GM21381 (cell line): ENCODE measurements at regions not wholly inside any gene's neighbourhood (a gene's known extent, or its start where the extent isn't known, plus 50 kb on each side); places are given as distances from the start of the nearest gene placed in this dataset.
A peak's percentile ranks its signal among the peaks of the same experiment; 100 is the strongest.
"Not testable (repeated sequence)": the region's sequence is repeated elsewhere in the genome, so short reads cannot be mapped to it uniquely, and the experiment has no call there.

Experiments
- ATAC-seq: cut with Tn5 transposase; IDR thresholded peaks from one replicate; pipeline ENCODE4 v1.9.1; 2021; ENCODE audit warnings: mild to moderate bottlenecking, moderate library complexity; ENCODE audit not compliant: unreplicated experiment

DNA sequence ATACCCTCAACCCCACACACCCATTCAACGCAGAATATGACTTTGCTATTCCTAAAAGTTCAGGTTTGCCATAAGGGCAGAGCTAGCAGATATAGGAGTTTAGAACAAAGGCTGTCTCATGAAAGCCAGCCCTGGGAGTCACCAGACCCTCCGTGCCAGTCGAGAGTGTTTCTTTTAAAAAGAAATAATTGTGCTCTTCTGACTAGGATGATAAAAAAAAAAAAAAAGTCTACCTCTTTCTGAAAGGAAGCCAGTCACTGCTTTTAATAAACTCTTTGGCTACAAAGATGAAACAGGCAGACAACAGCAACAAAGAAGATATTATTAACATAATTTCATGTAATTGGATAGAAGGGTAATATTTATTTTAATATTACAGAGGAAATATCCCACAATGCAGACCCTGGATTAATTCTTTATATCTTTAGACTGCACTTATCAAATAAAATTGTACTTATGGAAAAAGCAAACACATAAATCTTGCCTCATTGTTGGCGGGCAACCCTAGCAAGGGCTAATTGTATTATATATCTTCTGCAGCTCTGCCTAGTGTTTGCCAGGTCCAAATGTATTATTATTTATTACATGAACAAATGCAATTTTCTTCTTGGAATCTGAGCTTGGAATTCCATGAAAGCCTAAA, 277.5 kb upstream of the DYNLRB2 start:
- no peak for ATAC-seq

DNA sequence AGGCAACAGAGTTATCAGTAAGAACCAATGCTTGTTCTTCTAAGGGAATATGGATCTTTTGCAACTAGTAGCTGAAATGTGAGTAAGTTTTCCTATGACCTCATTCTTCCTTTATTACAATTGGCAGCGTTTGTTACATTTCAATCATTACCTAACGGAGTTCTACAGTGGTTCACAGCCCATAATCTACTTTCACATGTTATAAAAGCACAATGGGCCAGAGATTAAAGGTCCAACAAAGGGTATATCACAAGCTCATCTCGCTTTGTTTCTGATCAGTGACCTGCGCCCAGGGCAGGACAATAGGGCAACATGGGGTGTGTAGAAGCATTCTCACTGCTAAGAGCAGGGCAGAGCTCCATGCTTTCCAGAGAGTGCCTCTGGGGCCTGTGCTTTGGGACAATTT, 279.9 kb upstream of the DYNLRB2 start:
- no peak for ATAC-seq

DNA sequence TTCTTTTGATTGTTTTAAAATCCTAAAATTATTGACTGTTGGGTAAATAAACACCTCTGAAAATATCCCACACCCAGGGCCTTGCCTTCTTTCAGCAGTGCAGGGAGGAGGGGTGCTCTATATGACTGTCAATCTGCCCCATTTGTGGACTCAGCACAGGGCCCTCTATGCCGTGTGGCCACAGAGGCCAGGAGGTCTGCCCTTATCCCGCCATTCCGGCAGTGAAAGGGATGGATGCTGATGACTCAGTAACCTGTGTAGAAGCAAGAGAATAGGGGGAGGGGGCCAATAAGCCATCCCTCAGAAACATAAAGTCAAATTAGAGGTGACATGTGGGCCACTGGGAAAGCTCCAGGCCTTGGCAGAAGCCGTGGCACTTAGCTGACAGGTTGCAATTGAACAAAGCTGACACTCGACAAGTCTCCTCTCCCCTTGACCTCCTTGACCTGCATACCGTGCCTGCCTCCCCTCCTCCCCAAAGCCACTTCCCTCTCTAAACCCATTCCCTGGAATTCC, 281.4 kb upstream of the DYNLRB2 start:
- no peak for ATAC-seq

DNA sequence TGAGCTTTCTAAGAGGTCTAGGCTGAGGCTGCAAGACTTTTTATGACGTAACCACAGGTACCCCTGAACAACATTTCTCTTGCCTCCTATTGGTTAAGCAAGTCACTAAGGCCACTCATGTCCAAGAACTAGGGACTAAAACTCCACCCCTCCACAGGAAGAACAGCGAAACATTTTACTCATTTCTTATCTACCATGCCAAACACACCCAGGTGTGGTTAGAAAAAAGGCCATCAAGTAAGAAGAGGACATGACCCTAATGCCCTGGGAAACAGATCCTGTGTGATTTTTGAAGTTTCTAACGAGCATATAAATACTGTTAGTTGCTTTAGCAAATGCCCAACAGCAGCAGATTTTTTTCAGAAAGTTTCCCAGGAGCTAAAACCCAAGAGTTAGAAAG, 282.4 kb upstream of the DYNLRB2 start:
- ATAC-seq = no peak

DNA sequence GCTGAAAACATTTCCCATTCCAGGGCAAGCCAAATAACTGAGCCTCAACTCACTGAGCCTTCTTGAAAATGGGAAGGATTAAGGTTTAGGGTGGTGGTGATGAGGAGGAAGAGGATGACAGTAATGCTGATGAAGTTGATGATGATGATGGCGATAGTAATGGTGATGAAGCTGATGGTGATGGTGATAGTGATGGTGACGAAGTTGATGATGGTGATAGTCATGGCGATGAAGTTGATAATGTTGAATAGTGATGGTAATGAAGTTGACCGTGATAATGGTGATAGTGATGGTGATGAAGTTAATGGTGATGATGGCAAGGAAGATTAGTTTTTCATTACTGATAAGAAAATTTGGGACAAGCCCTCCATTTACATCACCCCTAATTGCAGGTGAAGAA, 285.8 kb upstream of the DYNLRB2 start:
- no peak for ATAC-seq

DNA sequence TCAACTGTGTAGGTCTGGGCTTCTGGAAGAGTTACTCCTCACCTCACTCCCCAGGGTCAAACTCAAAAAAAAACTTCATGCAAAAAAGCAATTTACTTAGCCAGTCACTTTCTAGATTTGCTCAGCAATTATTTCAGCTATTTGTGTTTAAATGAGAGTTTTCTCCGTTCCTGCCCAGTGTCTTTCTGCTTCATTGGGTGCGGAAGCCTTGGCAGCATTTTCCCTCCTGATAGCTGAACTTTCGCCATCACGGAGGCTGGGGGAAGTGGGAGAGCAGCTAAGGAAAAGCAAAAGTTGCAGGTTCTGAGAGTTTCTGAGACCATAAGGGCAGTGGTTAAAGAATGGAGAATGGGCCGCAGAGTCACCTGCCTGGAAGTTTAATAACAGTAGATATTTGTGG, 287.1 kb upstream of the DYNLRB2 start:
- ATAC-seq = no peak

DNA sequence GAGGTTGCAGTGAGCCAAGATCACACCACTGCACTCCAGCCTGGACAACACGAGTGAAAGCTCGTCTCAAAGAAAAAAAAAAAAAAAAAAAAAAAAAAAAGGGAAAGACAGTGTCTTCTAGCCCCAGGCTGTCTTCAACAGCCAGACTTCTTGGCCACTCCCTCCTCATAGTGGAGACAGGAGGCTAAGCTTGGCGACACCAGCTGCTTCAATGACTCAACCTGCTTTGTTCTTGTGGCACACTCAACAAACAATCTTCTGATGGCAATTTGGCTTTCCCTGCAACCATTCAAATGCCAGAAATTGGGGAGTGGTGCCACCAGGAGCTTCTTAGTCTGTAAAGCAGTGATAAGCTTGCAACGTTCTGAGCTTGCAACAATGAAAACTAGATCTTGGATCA, 290.4 kb upstream of the DYNLRB2 start:
- no peak for ATAC-seq

DNA sequence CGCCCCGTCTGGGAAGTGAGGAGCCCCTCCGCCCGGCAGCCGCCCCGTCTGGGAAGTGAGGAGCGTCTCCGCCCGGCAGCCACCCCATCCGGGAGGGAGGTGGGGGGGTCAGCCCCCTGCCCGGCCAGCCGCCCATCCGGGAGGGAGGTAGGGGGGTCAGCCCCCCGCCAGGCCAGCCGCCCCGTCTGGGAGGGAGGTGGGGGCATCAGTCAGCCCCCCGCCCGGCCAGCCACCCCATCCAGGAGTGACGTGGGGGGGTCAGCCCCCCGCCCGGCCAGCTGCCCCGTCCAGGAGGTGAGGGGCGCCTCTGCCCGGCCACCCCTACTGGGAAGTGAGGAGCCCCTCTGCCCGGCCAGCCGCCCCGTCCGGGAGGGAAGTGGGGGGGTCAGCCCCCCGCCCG, 297.5 kb upstream of the DYNLRB2 start:
- not testable (repeated sequence) for ATAC-seq

DNA sequence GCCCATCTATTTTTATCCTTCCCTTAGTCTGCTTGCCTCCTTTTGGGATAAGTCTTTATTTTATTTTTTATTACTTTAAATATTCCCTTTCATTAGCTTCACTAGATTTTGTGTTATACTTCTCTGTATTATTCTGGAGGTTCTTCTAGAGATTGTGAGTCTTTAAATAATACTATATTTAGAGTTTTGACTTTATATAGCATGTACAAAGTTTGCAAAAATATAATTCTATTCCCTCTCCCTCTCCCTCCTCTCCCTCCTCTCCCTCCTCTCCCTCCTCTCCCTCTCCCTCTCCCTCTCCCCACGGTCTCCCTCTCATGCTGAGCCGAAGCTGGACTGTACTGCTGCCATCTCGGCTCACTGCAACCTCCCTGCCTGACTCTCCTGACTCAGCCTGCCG, 298.5 kb upstream of the DYNLRB2 start:
- not testable (repeated sequence) for ATAC-seq

DNA sequence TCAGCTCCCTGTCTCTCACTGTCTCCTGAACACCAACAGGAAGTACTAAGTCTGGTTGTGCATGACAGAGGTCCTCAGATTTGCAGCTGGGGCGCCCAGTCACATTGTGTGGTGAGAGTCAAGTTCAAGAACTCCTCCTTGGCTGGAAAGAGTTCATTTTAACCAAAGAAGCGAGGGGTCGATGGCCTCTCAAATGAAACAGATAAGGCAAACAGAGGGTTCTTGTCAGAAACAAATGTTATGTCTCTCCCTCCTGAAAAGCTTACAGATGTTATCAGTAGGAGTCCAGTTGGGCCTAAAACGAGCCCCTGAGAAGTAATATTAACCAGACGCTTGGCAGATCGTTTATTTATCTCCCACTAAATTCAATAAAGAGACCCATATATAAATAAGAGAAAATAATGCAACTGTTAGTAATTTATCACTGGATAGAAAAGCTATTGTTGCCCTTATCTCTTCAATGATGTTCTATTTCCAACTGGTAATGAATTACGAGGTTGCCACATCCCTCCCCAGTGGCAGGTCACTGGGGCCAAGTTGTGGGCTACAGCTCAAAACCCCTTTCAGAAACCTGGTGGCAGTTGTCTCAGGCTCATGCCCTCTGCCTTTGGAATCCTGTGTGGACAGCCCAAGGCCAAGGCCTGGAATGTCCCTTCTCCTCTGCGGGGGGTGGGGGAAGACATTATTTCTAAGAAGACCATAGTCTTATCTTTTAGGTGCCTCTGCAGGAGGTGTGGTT, 307.5 kb upstream of the DYNLRB2 start:
- ATAC-seq = no peak

DNA sequence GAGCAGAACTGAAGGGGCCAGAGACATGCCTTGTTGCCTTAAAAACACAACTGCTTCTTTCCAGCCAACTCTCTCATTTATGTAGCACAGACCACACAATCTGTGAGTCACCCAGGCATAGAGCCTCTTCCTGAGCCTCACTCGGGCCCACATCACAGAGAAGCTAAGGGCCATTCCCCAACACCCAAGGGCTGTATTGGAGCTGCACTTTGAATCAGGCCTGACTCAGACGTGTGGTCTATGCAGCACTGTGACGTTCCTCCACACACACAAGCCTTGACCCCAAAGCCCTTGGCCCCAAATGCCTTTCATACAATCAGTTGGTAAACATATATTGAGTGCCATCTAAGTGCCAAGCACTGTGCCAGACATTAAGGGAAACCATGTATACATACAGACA, 308.9 kb upstream of the DYNLRB2 start:
- peak; percentile 74 for ATAC-seq

DNA sequence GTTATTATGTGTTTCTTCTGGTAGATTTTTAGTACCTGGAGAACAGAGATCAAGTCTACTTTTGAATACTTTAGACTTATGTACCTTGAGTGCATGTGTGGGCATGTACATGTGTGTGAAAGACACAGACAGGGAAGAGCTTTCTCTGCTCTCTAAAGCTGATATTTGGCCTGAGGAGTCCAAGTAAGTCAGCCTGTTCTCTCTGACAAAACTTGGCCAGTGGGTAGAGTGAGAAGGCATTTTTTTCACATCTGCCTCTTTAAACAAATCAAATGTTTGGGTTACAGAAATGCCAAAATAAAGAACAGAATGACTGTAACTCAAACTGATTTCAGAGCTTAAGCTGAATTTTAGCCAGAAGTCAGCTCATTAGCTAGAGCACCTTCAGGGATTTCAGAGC, 309.7 kb upstream of the DYNLRB2 start:
- ATAC-seq = no peak

DNA sequence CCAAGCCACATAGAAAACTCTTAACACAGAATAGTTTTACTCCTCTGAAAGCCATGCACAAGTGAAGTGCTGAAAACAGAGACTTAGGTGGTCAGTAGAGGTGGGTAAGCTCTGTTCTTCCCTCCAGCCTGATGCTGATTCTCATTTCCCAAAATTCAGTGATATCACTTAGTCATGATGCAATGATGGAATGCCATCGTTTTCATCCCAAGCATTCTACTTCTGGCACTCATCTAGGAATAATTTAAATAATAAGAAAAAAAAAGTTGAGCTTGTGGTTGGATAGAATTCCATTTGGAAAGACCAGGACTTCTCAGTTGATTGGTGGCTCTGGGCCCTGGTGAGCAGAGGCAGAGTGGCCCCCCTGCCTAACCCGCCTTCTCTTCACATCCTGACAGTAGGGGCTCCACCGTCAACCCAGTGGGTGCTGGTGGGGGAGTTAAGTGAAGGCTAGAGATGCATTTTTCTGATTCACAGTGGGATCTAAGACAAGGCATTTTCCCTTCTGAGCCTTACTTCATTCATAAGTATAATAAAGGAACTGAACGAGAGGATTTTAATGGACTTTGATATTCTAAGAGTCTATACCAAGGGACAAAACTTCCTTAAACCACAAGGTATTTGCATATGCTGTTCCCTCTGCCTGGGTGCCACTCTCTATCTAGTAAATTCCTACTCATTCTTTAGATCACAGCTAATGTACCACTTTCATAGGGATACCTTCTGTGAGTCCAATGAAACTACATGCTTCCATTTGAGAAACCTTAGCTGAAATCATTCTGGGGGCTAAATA, 310.3 kb upstream of the DYNLRB2 start:
- no peak for ATAC-seq

DNA sequence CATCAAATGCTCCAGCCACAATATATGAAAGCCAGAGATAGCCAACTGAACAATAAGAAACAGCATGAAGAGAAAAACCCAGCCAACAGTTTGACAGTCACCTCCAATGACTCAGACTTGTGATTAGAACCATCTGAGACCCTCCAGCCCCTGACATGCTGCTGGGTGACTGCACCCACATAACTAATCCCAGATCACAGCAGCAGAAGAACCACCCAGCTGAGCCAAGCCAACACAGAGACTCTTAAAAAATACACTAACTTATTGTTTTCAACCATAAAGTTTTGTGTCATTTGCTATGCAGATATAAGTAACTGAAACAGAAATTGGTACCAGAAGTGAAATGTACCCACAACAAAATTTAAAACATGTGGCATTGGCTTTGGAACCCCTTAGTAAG, 314.3 kb upstream of the DYNLRB2 start:
- ATAC-seq = no peak

DNA sequence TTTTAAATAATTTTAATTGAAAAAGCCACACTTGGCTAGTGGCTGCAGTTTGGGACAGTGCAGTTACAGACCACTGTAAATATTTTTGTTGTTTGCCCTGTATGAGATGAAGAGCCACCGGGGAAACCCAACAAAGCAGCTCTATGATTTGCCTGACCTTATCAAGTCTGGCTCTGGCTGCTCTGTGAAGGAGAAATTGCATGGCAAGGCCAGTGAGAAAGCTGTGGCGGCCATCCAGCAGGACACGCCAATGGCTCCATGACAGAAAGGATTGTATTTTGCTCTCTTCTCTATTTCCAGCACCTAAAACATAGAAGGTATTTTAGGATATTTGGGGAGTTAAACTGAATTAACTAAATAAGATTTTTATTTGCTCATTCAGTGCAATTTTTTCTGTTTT, 330.0 kb upstream of the DYNLRB2 start:
- ATAC-seq = no peak

DNA sequence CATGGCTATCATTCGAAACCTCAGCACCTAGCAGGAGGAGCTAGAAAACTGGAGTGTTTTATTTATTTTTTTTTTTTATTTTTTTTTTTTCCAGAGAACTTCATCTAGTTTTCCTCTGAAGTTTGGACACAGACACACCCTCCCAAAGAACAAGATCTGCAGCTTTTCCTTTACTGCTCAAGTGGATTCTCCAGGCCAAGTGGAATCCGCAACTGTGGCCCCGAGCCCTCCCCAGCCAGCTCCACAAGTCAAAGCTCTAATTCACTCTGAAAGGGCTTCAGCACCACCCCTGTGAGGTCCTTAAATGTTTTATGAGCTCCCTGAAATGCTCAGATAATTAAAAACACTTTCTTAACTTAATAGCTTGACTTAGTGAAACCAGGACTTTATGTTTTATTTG, 332.1 kb upstream of the DYNLRB2 start:
- no peak for ATAC-seq

DNA sequence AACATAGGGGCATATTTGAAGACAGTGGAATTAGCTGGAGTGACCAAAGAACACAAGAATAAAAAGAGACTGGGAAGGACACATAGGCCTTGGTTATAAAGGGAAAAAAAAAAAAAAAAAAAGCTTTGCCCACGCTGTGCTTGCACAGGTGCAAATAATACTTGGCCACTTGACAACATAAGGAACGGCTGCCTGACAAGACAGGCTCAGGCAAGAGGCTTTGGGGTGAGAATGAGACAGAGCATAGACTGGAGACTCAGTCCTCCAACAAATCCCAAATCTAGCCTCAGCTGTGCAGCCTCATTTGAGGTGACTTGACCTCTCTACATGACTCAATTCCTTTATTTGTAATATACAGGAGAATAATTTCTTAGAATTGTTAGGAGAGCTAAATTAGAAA, 332.8 kb upstream of the DYNLRB2 start:
- no peak for ATAC-seq

DNA sequence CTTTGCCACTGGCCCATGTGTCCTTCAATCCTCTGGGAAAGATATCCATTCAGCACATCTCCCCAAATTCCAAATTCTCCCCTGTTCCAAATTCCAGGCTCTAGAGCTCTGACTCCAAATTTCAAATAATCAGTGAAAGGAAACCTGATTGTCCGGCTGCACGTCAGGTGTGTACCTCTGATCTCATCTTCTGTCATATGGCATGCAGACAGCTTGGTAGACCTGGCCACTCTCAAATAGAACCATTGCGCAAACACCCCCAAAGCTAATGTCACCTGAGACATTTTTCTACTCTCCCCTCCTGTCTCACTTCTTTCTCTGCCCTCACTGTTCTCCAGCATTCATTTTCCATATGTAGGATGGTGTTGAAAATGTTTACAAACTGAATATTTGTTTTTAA, 337.0 kb upstream of the DYNLRB2 start:
- no peak for ATAC-seq

DNA sequence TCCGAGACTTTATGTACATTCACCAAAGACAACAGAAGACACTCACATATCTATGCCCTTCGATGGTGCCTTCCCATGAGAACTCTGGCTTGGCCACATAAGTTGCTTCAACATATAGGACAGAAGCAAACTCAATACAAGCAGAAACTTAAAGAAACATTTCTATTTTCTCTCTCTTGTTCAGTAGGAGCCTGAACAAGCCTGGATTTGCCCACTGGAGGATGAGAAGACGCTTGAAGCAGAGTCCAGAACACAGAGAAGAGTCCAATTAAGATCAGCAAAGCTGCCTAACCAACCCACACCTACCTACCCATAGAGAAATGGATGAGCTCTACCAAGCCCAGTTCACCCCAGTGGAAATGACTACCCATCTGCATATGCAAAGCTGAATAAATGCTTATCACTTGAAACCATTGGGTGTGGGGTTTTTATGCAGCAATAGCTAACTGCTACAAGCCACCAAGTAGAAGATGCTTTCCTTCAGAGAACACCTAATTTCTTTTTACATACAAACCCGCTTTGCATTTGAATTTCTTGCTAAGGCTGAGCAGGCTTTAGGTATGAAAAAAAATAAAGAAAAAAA, 337.9 kb upstream of the DYNLRB2 start:
- no peak for ATAC-seq

DNA sequence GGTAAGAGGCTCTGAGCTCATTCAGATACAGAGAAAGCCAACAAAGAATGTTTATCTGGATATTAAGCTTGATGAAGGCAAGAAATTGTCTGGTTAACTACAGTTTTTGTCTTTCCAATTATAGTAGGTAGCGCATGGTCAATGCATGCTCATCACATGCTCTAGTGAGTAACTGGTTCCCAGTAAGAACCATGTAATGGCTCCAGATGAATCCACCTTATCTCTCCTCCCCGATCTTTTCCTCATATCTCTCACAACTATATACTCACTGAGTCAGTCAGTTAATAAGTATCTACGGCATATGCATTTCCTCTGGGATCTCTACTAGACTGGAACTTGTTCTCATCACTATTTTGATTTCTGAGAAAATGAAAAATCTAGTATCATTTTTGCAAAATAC, 340.7 kb upstream of the DYNLRB2 start:
- ATAC-seq = no peak

DNA sequence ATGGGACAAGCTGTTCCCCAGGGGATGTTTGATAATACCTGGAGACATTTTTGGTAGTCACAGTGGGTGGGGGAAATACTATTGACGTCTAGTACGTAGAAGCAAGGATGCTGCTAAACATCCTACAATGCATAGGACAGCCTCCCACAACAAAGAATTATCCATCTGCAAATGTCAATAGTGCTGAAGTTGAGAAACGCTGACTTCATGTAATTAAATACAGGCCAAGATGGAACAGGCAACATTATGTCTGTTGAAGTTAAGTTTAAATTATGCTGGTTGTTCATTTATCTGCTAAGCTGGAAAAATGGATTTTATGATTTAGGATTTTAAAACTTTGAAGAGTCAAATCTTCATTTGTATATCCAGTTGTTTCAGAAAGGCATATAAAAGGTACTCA, 341.2 kb upstream of the DYNLRB2 start:
- no peak for ATAC-seq
